T-cell (primary cell): ENCODE measurements at regions not wholly inside any gene's neighbourhood (a gene's known extent, or its start where the extent isn't known, plus 50 kb on each side); places are given as distances from the start of the nearest gene placed in this dataset.
"Not testable (repeated sequence)": the region's sequence is repeated elsewhere in the genome, so short reads cannot be mapped to it uniquely, and the experiment has no call there.

Experiments used
- ATAC-seq, 4 experiments: fragments of 200-7000 bp in 3 of 4; fragments of 150-1000 bp in 1 of 4; cut with Tn5 transposase; replicated peaks in 1 of 4; 1 replicate in 3 of 4; 2 replicates in 1 of 4; pipeline ENCODE4 v1.10.0; 2021; ENCODE audit warnings: moderate library complexity in 3 of 4, mild to moderate bottlenecking in 2 of 4, moderate number of reproducible peaks in 1 of 4
- CTCF ChIA-PET, 2 donors: fragments of 300-600 bp; sonication (Branson Sonifier 250); formaldehyde crosslinking; loops; one replicate each; lab custom pipeline; 2022; ENCODE audit warnings: antibody characterized with exemption in 2 of 2; lab: Charles Lee
- POLR2A ChIA-PET, 2 donors: fragments of 300-600 bp; sonication (Branson Sonifier 250); formaldehyde crosslinking; loops; one replicate each; lab custom pipeline; 2022; ENCODE audit warnings: antibody characterized with exemption in 2 of 2; lab: Charles Lee
- DNase-seq, 35 experiments: peaks; one replicate each; pipeline versions ENCODE4 v3.0.0 to v3.0.0-alpha.2; 2013 to 2023
- H3K27ac ChIP-seq: one replicate; pipeline ENCODE4 v1.5.1; 2013; ENCODE audit warnings: low read length
- H3K27me3 ChIP-seq, 2 experiments: replicated peaks in 1 of 2; 1 replicate in 1 of 2; 2 replicates in 1 of 2; pipeline versions ENCODE4 v1.6.1 to v1.7.0; 2013; ENCODE audit warnings: low read length in 1 of 2, mixed read lengths in 1 of 2; ENCODE audit not compliant: control insufficient read depth in 2 of 2, insufficient read depth in 2 of 2; ENCODE audit errors: extremely low read depth in 1 of 2
- H3K36me3 ChIP-seq, 2 donors: 1 replicate in 1 of 2; 2 replicates in 1 of 2; pipeline versions ENCODE4 v1.6.1 to v1.7.0; 2013; ENCODE audit warnings: low read length in 1 of 2; ENCODE audit not compliant: control insufficient read depth in 2 of 2, insufficient read depth in 1 of 2; ENCODE audit errors: extremely low read depth in 1 of 2
- H3K4me1 ChIP-seq, 2 experiments: 1 replicate in 1 of 2; 2 replicates in 1 of 2; pipeline versions ENCODE4 v1.6.1 to v1.7.0; 2013; ENCODE audit warnings: low read length in 2 of 2, mixed read lengths in 1 of 2; ENCODE audit not compliant: insufficient read depth in 2 of 2, control insufficient read depth in 1 of 2; ENCODE audit errors: extremely low read depth in 1 of 2
- H3K4me3 ChIP-seq, 2 donors: 1 replicate in 1 of 2; 2 replicates in 1 of 2; pipeline versions ENCODE4 v1.5.1 to v1.7.0; 2013; ENCODE audit warnings: mild to moderate bottlenecking in 2 of 2, low read length in 1 of 2, moderate library complexity in 1 of 2; ENCODE audit not compliant: control insufficient read depth in 1 of 2; ENCODE audit errors: extremely low read depth in 1 of 2
- H3K9me3 ChIP-seq: 2 replicates; pipeline ENCODE4 v1.7.0; 2013
- H3K27ac Mint-ChIP-seq, 2 donors: one replicate each; pipeline ENCODE4 v1.8.0; 2020 to 2021; ENCODE audit warnings: mild to moderate bottlenecking in 2 of 2, mixed read lengths in 2 of 2
- H3K27me3 Mint-ChIP-seq, 2 donors: one replicate each; pipeline ENCODE4 v1.8.0; 2021 to 2022; ENCODE audit warnings: mixed read lengths in 2 of 2
- H3K36me3 Mint-ChIP-seq: one replicate; pipeline ENCODE4 v1.8.0; 2021; ENCODE audit warnings: mixed read lengths
- H3K4me1 Mint-ChIP-seq, 3 donors: one replicate each; pipeline ENCODE4 v1.8.0; 2020 to 2022; ENCODE audit warnings: mixed read lengths in 3 of 3, mild to moderate bottlenecking in 1 of 3
- H3K4me3 Mint-ChIP-seq, 3 donors: one replicate each; pipeline ENCODE4 v1.8.0; 2020 to 2022; ENCODE audit warnings: mild to moderate bottlenecking in 3 of 3, mixed read lengths in 3 of 3, moderate library complexity in 3 of 3
- H3K9me3 Mint-ChIP-seq, 3 donors: one replicate each; pipeline ENCODE4 v1.8.0; 2020 to 2022; ENCODE audit warnings: mixed read lengths in 3 of 3
- WGBS: methylation state at CpG from one replicate; pipeline ENCODE4 v1.1.5; 2013; ENCODE audit warnings: missing lambda C conversion rate; ENCODE audit not compliant: insufficient coverage; 5-methylcytosine and 5-hydroxymethylcytosine counted together

DNA sequence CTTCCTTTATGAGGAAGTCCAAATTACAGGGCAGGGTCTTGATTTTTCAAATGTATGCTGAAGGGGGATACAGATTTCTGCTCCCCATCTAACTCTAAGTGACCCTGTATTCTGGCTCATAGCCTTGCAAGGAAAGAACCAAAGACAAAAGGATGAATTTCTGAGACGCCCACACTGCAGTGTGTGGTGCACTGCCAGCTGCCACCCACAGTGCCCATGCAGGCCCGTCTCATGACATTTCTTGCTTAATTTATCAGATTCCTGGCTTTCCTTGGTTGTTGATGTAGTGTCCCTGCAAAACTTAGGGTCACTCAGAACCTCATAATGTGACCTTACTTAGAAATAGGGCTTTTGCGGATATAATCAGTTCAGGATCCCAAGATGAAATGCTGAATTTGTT lies 68.0 kb downstream of the CBLN4 start:
- no peaks in the 10 kb centered on the region for H3K9me3 ChIP-seq

DNA sequence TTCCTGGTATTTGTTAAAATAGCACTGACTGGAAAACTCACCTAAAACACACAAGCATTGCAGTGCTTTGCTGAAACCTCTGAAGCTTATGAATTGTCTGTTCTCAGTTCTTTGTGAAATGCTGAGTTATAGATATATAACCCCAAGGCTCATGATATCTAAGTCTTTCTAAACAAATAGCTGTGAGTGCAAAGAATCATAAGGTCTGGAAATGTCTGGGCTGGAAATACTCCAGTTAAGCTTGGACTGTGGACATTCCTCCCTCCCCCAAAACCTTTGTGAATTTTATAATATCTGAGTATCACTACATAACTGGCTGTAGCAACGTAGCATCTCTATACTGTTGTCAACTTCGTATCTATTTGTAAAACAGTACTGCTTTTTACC lies 69.1 kb downstream of the CBLN4 start:
- WGBS: no CpG with 5 or more reads among the region's 2 CpGs
- no peak for DNase-seq
- Histone ChIP-seq H3K4me1 (no peaks in the 10 kb centered on the region), H3K36me3 (no peaks in the 10 kb centered on the region), H3K9me3 (no peaks in the 10 kb centered on the region), H3K4me3 (no peak overlapping the region), H3K27me3 (no peaks in the 10 kb centered on the region), H3K27ac (no peak overlapping the region)
- H3K4me1 Mint-ChIP-seq: no peaks in the 10 kb centered on the region
- POLR2A ChIA-PET: no interaction called here
- H3K27me3 Mint-ChIP-seq: no peaks in the 10 kb centered on the region
- CTCF ChIA-PET: no interaction called here
- no peaks in the 10 kb centered on the region for H3K36me3 Mint-ChIP-seq
- H3K9me3 Mint-ChIP-seq: peaks cover 10 to 24% (median 22%) of the 10 kb centered on the region in 3 donors
- no peak overlapping the region for H3K27ac Mint-ChIP-seq
- no peak overlapping the region for H3K4me3 Mint-ChIP-seq
- ATAC-seq: no peak

More for the DNA sequence above, 68.0 kb downstream of the CBLN4 start:
- H3K36me3 ChIP-seq: no peaks in the 10 kb centered on the region
- Mint-ChIP-seq H3K4me1 (no peaks in the 10 kb centered on the region), H3K9me3 (peaks cover 10 to 27% (median 22%) of the 10 kb centered on the region in 3 donors), H3K36me3 (no peaks in the 10 kb centered on the region), H3K27ac (no peak overlapping the region), H3K4me3 (no peak overlapping the region), H3K27me3 (no peaks in the 10 kb centered on the region)
- no peaks in the 10 kb centered on the region for H3K4me1 ChIP-seq
- ChIA-PET CTCF (no interaction called here), POLR2A (no interaction called here)
- H3K27me3 ChIP-seq: no peaks in the 10 kb centered on the region
- no peak for ATAC-seq
- WGBS: 67% methylated on average over 3 of the region's 3 CpGs
- H3K4me3 ChIP-seq: no peak overlapping the region
- DNase-seq: no peak
- H3K27ac ChIP-seq: no peak overlapping the region

DNA sequence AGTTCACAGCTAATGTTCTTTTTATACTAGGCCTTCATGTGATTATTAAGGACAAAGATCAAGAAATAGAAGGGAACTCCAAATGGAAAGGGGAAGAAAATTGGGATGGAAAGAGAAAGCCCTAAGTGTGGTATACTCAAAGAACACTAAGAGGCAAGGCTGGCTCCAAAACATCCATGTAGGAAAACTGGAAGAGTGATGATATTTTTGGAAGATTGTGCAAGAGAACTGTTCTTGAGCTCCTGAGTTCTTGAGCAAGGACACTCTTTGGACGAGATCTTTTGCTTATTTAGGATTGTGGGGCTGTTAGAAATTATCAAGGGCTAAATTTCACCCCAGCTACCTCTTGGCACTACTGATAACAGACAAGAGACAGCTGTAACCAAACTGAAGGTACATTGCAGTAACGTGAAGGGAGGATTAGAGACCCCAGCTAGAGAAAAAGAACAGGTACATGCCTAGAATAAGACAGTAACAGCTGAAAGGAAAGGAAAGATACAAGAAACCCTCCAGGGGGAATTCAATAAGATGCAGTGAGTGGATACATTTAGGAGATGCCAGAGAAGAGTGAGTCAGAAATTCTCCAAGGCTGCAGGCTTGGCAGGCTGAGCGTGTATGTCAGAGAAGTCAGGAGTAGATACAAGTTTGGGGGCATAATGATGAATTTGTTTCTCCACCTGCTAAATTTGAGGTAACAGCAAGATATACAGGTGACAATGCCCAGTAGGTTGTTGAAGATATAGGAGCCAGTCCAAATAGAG lies 69.7 kb downstream of the CBLN4 start:
- no peak overlapping the region for H3K4me3 ChIP-seq
- Mint-ChIP-seq H3K36me3 (no peaks in the 10 kb centered on the region), H3K4me3 (no peak overlapping the region), H3K4me1 (no peaks in the 10 kb centered on the region), H3K27me3 (no peaks in the 10 kb centered on the region), H3K9me3 (peaks cover 10 to 18% (median 17%) of the 10 kb centered on the region in 3 donors), H3K27ac (no peak overlapping the region)
- ChIA-PET POLR2A (no interaction called here), CTCF (no interaction called here)
- no CpG with 5 or more reads among the region's 3 CpGs for WGBS
- H3K36me3 ChIP-seq: no peaks in the 10 kb centered on the region
- H3K27me3 ChIP-seq: no peaks in the 10 kb centered on the region
- H3K4me1 ChIP-seq: no peaks in the 10 kb centered on the region
- no peak overlapping the region for H3K27ac ChIP-seq
- ATAC-seq (no peak), DNase-seq (no peak)
- H3K9me3 ChIP-seq: no peaks in the 10 kb centered on the region

DNA sequence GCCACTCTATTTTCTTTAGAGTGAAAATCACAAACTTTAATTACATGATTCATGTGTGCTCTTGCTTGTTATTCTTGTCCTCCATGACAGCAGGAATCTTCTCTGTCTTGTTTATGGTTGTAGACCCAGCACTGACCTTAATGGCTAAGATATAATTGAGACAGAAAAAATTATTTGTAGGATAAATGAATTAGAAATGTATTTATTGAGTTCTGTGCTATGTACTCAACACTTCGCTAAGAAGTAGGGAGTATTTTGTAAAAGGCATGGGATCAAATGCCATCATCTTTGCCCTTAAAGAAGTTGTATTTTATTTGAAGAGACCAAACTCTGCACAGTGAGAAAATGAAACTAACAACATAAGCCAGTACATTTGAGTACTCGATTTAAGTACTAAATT lies 71.2 kb downstream of the CBLN4 start:
- ATAC-seq (no peak), DNase-seq (no peak)
- Histone ChIP-seq H3K9me3 (no peaks in the 10 kb centered on the region), H3K27ac (no peak overlapping the region), H3K4me3 (no peak overlapping the region), H3K4me1 (no peaks in the 10 kb centered on the region), H3K27me3 (no peaks in the 10 kb centered on the region), H3K36me3 (no peaks in the 10 kb centered on the region)
- WGBS: no CpG with 5 or more reads among the region's 2 CpGs
- Mint-ChIP-seq H3K27me3 (no peaks in the 10 kb centered on the region), H3K27ac (no peak overlapping the region), H3K36me3 (no peaks in the 10 kb centered on the region), H3K4me1 (no peaks in the 10 kb centered on the region), H3K9me3 (peaks cover 4 to 15% (median 15%) of the 10 kb centered on the region in 3 donors), H3K4me3 (no peak overlapping the region)
- POLR2A ChIA-PET: no interaction called here
- CTCF ChIA-PET: no interaction called here

DNA sequence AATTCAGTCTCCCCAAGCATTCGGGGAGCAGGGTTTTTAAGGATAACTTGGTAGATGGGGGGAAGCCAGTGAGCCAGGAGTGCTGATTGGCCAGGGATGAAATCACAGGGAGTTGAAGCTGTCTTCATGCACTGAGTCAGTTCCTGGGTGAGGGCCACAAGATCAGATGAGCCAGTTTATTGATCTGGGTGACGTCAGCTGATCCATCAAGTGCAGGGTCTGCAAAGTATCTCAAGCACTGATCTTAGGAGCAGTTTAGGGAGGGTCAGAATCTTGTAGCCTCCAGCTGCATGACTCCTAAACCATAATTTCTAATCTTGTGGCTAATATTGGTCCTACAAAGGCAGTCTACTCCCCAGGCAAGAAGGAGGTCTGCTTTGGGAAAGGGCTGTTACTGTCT lies 74.4 kb downstream of the CBLN4 start:
- H3K4me1 ChIP-seq, H3K27ac ChIP-seq, H3K9me3 ChIP-seq, H3K27me3 Mint-ChIP-seq, POLR2A ChIA-PET, H3K27me3 ChIP-seq, H3K4me3 ChIP-seq, H3K36me3 ChIP-seq, H3K4me1 Mint-ChIP-seq, ATAC-seq, H3K27ac Mint-ChIP-seq, DNase-seq, H3K4me3 Mint-ChIP-seq, H3K36me3 Mint-ChIP-seq: not testable (repeated sequence)
- 67% methylated on average over 2 of the region's 2 CpGs for WGBS
- CTCF ChIA-PET: interaction anchor here in 1 of 2 donors (0.6 kb wide), 1 partner anchor 64 kb away, joined by 3 read pairs; no protein-coding TSS in a partner anchor
- H3K9me3 Mint-ChIP-seq: peaks cover 6 to 16% (median 7%) of the 10 kb centered on the region in 3 donors

DNA sequence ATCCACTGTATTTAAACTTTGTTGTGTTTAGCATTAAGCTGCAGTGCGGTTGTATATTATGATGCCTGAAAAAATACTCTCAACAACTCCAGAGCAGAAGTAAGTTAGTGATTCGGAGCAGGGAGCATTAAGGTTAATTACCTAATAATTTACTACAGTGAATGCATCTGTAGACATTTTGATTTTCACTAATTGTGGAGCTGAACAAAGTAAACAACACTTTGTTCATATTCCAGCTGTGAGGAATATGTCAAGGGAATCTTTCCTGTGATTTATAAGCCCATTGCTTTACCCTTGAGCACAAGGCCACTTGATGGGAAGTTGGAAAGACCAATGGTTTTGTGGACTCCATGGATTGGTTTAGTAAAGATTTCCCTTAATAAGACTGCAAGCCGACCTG lies 77.1 kb downstream of the CBLN4 start:
- H3K9me3 Mint-ChIP-seq: peaks cover 4 to 6% (median 5%) of the 10 kb centered on the region in 3 donors
- CTCF ChIA-PET: no interaction called here
- no peaks in the 10 kb centered on the region for H3K36me3 Mint-ChIP-seq
- Histone ChIP-seq H3K36me3 (no peaks in the 10 kb centered on the region), H3K4me3 (no peak overlapping the region), H3K27ac (no peak overlapping the region), H3K9me3 (no peaks in the 10 kb centered on the region), H3K4me1 (no peaks in the 10 kb centered on the region), H3K27me3 (no peaks in the 10 kb centered on the region)
- no peaks in the 10 kb centered on the region for H3K4me1 Mint-ChIP-seq
- DNase-seq (no peak), ATAC-seq (no peak)
- H3K4me3 Mint-ChIP-seq: no peak overlapping the region
- H3K27me3 Mint-ChIP-seq: no peaks in the 10 kb centered on the region
- WGBS: 33% methylated on average over 1 of the region's 3 CpGs
- POLR2A ChIA-PET: no interaction called here
- H3K27ac Mint-ChIP-seq: no peak overlapping the region
